Heart left ventricle (tissue), 13 donors: ENCODE measurements at regions not wholly inside any gene's neighbourhood (a gene's known extent, or its start where the extent isn't known, plus 50 kb on each side); places are given as distances from the start of the nearest gene placed in this dataset.

Experiments
- POLR2A ChIP-seq, 2 donors: fragments of 450-650 bp; IDR thresholded peaks; one replicate each; pipeline ENCODE4 v1.6.1; 2017; ENCODE audit warnings: antibody characterized with exemption in 2 of 2, mild to moderate bottlenecking in 2 of 2, moderate library complexity in 2 of 2
- TF ChIP-seq, protein P1 (sequence below), 12 donors: fragments of 200-600 bp; sonication (generic) in 4 of 12; IDR thresholded peaks; one replicate each; pipeline versions ENCODE4 v1.5.0 to v1.8.0; 2018 to 2022; ENCODE audit warnings: antibody characterized with exemption in 12 of 12, mild to moderate bottlenecking in 5 of 12
- donor health status: ischemic (EF 13 %, LVEDD 7.1; RV severe dilation, severe dysfunction).
- donor health status: DM: no; HTN: yes; CAD: no.
- donor health status: DM: no; HTN: no; CAD: no.
- donor health status: ischemic (EF 25% LVEDD 6.9; RV normal size, moderate dysfunction).
- donor health status: ischemic (EF 25% LVEDD 5.7; RV mildly dilated, moderate dysfunction).
- donor health status: ischemic (EF 35%, LVEDD 5.7; RV mildly dilated, moderate dysfunction).
- donor health status: nonischemic (EF 11% LVEDD 7.7; RV severe dilation, severe dysfunction).
- donor health status: DM: yes; HTN: yes; CAD: no.
- donor health status: PGD.
- donor health status: ischemic (EF 29% LVEDD 5.4; RV normal size, mild dysfunction).
- donor health status: nonischemic (EF 23%, LVEDD 6.1; RV moderate dilation, normal function).

DNA sequence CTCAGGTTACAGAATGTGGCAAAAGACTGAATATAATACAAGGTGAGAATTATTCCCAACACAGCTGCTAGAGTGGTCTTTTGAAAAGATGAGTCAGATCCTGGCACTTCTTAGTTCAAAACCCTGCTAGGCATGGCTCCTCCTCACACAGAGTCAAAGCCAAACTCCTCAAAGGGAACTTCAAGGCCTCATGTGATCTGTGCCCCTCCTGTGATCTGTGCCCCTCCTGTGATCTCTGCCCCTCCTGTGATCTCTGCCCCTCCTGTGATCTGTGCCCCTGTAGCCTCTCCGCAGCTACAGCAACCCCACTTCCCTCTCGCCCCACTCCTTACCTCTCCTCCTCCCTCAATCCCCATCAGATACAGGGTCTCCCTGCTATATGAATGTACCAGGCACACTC, 525.5 kb upstream of the CCNG1 start:
- TF ChIP-seq, protein P1, sequence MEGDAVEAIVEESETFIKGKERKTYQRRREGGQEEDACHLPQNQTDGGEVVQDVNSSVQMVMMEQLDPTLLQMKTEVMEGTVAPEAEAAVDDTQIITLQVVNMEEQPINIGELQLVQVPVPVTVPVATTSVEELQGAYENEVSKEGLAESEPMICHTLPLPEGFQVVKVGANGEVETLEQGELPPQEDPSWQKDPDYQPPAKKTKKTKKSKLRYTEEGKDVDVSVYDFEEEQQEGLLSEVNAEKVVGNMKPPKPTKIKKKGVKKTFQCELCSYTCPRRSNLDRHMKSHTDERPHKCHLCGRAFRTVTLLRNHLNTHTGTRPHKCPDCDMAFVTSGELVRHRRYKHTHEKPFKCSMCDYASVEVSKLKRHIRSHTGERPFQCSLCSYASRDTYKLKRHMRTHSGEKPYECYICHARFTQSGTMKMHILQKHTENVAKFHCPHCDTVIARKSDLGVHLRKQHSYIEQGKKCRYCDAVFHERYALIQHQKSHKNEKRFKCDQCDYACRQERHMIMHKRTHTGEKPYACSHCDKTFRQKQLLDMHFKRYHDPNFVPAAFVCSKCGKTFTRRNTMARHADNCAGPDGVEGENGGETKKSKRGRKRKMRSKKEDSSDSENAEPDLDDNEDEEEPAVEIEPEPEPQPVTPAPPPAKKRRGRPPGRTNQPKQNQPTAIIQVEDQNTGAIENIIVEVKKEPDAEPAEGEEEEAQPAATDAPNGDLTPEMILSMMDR (IDR thresholded peaks at IDR 0.05), result no peak
- no peak for TF ChIP-seq POLR2A (IDR thresholded peaks at IDR 0.05)
